ENCODE measurements at regions not wholly inside any gene's neighbourhood (a gene's known extent, or its start where the extent isn't known, plus 50 kb on each side); places are given as distances from the start of the nearest gene placed in this dataset.

- DNase-seq: no peak
These were observed 426.2 kb downstream of the NR2F2 start for GRCh38 chr15:96756656-96757055.

- DNase-seq: no peak
These were observed 432.1 kb downstream of the NR2F2 start for GRCh38 chr15:96762566-96762965.

GRCh38 chr15:96764501-96764900, 434.0 kb downstream of the NR2F2 start:
- DNase-seq: no peak

GRCh38 chr15:96764946-96765345, 434.4 kb downstream of the NR2F2 start:
- DNase-seq: no peak

GRCh38 chr15:96766366-96766765, 435.9 kb downstream of the NR2F2 start:
- DNase-seq: no peak

- no peak for DNase-seq
These were observed 437.4 kb downstream of the NR2F2 start for GRCh38 chr15:96767703-96768434.

GRCh38 chr15:96768435-96768789, 437.9 kb downstream of the NR2F2 start:
- no peak for DNase-seq

GRCh38 chr15:96771035-96771434, 440.5 kb downstream of the NR2F2 start:
- no peak for DNase-seq

GRCh38 chr15:96774216-96774615, 443.7 kb downstream of the NR2F2 start:
- no peak for DNase-seq

GRCh38 chr15:96783746-96784145, 453.2 kb downstream of the NR2F2 start:
- DNase-seq: no peak

GRCh38 chr15:96790004-96790403, 459.5 kb downstream of the NR2F2 start:
- no peak for DNase-seq

GRCh38 chr15:96792216-96792615, 461.7 kb downstream of the NR2F2 start:
- no peak for DNase-seq

- no peak for DNase-seq
These were observed 466.3 kb downstream of the NR2F2 start for GRCh38 chr15:96796841-96797240.

GRCh38 chr15:96801576-96802150, 471.2 kb downstream of the NR2F2 start:
- DNase-seq: no peak

- DNase-seq: no peak
These were observed 472.2 kb downstream of the NR2F2 start for GRCh38 chr15:96802611-96803255.

- no peak for DNase-seq
These were observed 474.3 kb downstream of the NR2F2 start for GRCh38 chr15:96804754-96805153.

- no peak for DNase-seq
These were observed 476.9 kb downstream of the NR2F2 start for GRCh38 chr15:96807361-96807760.

GRCh38 chr15:96817900-96818299, 487.4 kb downstream of the NR2F2 start:
- no peak for DNase-seq

- no peak for DNase-seq
These were observed 488.4 kb downstream of the NR2F2 start for GRCh38 chr15:96818861-96819260.

- no peak for DNase-seq
These were observed 497.5 kb downstream of the NR2F2 start for GRCh38 chr15:96827981-96828380.

GRCh38 chr15:96837241-96837970, 506.9 kb downstream of the NR2F2 start:
- no peak for DNase-seq

- DNase-seq: no peak
These were observed 507.6 kb downstream of the NR2F2 start for GRCh38 chr15:96838081-96838480.

- no peak for DNase-seq
These were observed 518.9 kb downstream of the NR2F2 start for GRCh38 chr15:96849271-96849900.

Data from midbrain (tissue), 1 donor.